ENCODE measurements at regions not wholly inside any gene's neighbourhood (a gene's known extent, or its start where the extent isn't known, plus 50 kb on each side); places are given as distances from the start of the nearest gene placed in this dataset.

DNA sequence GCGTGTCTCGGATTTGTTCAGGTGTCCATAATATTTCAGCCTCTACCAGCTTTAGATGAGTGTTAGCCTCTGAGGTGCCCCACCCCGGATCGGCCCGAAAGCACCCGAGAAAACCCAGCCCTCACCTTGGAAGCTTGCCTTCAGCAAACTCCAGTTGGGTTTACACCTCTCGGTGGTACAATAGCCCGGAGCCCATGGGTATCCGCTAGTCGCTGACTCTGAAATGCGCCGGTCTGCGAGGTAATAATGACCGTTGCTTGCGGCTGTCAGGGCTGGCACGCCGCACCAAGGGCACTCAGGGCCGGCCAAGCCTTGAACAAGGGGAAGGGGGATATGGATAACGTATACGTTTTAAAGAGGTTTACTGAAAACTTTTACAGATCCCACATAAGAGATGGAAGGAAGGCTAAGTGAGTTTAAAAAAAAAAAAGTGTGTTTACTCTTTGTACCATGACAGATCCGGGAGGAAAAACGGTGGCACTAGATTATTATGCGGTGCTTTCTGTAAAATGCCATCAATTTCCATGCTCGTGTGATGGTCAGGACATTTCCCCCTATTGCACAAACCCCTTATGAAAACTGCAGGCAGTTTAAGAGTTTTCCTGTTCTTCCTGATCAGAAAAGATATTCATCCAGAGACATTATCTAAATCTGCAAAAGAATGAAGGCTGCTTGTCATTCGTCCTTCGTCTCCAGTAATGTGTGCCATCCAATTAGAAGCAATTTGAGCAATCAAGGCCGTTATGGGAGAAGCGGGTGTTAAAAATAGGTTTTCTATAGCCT lies 124.2 kb downstream of the TMEM161B start:
- DNase-seq (ENCODE audit: low read depth): no peak
- H3K4me3 ChIP-seq (ENCODE audit: low read depth, low read length): peak overlapping the region; percentile 40

DNA sequence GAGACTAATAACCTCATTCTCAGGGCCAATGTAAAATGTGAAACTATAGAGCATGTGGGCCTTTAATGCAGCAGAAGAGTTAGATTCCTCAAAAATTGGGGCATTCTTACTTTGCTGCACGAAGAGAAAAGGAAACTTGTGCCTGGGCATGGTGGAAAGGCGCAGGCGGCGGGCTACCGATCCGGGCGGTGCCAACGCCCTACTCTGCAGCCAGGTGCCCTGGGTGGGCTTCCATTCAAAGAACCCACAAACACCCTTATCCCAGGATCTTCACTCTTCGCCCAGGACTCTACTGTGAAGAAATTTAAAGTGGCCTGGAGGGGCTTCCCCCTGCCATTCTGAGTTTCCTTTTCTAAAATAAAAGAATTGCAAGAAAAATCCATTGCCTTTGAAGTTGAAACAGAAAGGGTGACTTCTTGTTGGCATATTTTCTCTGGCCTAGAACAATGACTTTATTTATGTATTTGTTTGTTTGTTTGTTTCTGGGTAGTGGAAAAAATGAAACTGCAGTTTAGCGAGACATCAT lies 124.9 kb downstream of the TMEM161B start:
- peak overlapping the region; percentile 40 for H3K4me3 ChIP-seq (ENCODE audit: low read depth, low read length)
- no peak for DNase-seq (ENCODE audit: low read depth)

DNA sequence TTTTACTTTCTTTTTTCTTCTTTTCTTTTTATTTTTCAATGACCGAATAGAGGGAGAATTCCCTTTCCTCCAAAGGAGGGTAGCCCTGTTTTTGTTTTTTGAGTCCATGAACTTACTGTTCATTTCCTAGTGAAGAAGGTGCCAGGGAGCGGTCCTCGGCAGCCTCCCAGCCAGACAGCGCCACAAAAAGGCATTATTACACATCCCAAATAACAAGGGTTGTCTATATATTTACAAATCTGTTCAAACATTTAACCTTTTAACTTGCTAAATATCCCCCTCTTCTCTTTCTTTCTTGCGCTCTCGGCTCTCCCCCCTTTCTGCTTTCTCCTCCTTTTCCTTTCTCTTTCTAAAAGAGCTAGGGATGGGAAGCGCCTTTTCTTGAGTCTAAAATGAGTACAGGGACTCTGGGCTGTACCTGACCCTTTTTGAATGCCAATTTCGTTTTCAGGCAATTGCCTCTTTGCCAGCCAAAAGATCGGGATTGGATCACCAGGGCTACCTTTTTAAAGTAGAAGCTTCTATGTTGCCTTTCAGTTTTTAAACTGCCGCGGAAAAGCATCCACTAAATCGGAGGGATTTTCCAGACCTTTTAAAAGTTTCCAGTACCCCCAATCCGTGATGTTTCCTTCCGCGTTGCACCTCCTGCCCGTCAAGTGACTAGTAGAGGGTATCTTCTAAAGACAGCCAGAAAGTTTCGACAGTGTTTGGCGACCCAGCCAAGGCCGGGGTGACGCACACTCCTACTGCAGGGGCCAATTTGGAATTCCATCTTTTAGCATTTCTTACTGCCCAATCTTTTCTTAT lies 125.6 kb downstream of the TMEM161B start:
- no peak for DNase-seq (ENCODE audit: low read depth)

DNA sequence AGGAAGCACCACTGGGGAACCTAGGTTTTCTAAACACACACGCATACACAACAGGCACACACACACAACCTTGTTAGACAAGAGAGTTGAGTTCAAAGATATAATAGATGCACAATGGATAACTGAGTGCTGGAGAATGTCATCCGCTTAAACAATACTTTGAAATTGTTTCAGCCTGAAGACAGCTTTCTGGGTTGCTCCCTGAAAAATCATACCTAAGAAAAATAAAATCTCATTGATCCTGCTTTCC lies 126.1 kb downstream of the TMEM161B start:
- DNase-seq (ENCODE audit: low read depth): no peak
- H3K4me3 ChIP-seq (ENCODE audit: low read depth, low read length): peak overlapping the region; percentile 40

More for the DNA sequence above, 125.6 kb downstream of the TMEM161B start:
- H3K4me3 ChIP-seq (ENCODE audit: low read depth, low read length): peak overlapping the region; percentile 40

DNA sequence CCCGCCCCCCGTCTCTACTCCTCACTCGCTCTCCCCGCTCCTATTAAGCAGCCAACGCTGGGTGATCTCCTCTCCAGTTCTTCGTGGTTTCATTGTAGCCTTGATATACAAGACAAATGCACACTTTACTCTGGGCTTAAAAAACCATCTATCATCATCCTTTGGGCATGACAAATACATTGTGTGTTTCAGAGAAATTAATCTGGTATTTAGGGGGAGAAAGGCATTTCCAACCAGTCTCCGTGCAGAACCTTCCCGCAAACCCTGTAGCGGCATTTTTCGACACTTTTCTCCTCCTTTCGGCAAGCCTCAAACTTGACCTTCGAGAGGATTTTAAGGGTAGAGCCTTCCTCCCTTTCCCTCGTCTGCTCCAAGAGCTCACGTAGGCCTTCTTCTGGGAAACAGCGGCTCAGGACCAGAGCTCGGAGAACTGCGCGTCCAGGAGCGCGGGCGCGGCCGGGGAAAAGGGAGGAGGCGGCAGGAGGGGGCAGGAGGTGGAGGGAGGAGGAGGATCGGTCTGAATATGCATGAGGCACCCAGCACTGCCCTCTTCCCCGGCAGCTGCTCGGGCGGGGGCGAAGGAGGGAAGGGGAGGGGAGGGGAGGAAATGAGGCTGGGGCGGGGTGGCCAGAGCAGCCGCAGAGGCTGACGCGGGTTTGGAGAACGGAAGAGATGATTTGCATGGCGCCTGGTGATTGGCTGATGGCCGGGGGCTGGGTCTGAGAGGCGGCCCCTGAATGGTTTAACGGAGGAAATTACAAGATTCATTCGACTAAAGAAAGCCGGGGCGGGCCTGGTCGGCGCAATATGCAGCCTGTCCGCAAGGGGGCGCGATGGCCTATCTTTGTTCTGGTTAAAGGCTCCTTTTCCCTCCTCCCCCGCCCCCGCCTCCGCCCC lies 127.5 kb downstream of the TMEM161B start:
- H3K4me3 ChIP-seq (ENCODE audit: low read depth, low read length): peak overlapping the region; percentile 48

DNA sequence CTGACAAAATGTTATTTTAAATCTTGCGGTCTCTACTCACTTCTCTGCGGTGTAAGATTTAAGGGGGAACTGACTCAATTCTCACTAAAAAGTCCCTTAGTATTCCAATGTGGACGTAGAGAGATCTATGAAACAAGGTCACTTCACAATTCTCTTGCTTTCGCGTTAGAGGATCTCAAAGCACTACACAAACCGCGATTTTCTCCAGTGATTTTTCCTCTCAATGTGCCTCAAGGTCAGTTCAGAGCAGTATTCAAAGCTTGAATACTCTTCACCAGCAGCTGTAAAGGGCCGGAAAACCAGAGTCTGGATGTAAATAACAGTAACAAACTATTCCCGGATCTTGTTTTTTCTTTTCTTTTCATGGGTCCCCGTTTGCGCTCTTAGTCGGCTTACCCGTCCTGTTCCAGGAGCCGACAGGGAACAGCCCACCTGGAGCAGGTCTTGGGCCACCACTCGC lies 128.2 kb downstream of the TMEM161B start:
- peak overlapping the region; percentile 48 for H3K4me3 ChIP-seq (ENCODE audit: low read depth, low read length)
- no peak for DNase-seq (ENCODE audit: low read depth)

More for the DNA sequence above, 127.5 kb downstream of the TMEM161B start:
- DNase-seq (ENCODE audit: low read depth): peak; percentile 88

DNA sequence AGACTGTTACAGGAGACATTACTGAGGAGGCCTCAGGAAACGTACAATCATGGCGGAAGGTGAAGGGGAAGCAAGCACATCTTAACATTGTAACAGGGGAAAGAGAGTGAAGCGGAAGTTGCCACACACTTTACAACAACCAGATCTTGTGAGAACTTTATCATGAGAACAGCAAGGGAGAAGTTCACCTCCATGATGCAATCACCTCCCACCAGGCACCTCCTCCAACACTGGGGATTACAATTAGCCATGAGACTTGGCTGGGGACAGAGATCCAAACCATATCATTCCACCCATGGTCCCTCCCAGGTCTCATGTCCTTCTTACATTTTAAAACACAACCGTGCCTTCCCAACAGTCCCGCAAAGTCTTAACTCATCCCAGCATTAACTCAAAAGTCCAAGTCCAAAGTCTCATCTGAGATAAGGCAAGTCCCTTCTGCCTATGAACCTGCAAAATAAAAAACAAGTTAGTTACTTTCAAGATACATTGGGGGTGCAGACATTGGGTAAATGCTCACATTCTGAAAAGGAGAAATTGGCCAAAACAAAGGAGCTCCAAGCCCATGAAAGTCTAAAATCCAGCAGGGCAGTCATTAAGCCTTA lies 138.3 kb downstream of the TMEM161B start:
- no peak for DNase-seq (ENCODE audit: low read depth)
- H3K4me3 ChIP-seq (ENCODE audit: low read depth, low read length): no peak overlapping the region

DNA sequence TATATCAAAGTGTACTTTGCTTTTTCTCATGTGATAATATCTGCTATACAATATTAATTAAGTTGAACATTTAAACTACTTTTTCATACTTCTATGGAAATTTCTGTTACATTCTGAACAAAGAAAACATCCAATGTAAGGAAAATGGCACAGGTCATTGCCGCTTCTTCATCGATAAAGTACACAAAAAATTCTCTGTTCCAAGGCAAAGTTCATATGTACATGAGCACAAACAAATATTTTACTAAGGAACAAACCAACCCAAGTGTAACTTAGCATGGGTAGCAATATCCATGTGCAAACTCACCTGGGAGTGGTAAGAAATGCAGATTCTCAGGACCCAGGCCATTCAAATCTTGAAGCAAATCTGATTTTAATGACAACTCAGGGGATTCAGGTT lies 139.8 kb downstream of the TMEM161B start:
- H3K4me3 ChIP-seq (ENCODE audit: low read depth, low read length): no peak overlapping the region
- no peak for DNase-seq (ENCODE audit: low read depth)

DNA sequence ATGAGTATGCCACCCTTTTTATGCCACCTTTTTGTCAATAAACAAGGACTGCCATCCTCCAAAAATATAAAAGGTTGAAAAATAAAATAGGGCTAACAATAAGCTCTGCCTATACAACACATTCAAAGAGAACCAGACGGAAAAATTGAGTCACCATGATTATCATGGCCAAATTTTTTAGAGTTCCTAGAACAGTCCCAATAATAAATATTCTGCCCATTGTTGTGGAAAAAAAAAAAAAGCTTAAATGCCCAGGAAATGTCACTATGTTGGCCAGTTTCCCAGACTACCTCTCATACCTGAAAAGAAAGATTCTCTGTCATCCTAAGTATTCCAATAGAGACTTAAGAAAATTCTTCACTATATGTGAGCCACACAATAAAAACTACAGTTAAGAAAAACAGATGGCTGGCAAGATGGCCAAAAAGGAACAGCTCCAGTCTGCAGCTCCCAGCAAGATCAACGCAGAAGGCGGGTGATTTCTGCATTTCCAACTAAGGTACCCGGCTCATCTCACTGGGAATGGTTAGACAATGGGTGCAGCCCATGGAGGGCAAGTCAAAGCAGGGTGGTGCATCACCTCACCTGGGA lies 149.0 kb downstream of the TMEM161B start:
- DNase-seq (ENCODE audit: low read depth): no peak
- no peak overlapping the region for H3K4me3 ChIP-seq (ENCODE audit: low read depth, low read length)

DNA sequence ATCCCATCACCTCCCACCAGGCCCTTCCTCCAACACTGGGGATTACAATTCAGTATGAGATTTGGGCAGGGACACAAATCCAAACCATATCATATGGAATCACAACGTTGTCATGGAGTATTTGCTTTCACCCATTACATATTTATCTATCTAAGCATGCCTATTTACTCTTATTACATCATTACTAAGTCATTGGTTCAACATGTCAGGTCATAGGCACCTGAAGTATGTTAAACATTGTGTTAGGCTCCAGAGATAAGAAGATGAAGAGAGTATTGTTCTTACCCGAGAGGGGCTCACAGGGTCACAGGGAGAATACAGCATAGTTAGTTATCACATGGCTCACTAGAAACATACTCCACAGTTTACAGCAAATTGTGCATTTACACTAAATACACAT lies 150.5 kb downstream of the TMEM161B start:
- no peak for DNase-seq (ENCODE audit: low read depth)
- H3K4me3 ChIP-seq (ENCODE audit: low read depth, low read length): no peak overlapping the region

DNA sequence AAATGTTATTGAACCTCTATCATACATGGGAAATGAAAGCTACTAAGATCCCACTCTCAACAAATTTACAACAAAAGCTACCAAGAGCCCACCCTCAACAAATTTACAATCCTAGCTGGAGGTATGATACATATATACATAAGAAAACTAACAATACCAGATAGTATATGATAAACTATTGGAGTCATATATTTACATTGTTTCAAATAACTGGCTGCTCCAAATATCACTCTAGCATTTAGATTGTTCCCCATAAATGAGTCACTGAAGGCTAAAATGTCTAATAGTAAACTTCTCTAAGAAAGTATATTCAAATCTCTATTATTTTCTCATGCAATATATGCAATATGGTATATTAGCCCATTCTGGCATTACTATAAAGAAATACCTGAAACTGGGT lies 151.1 kb downstream of the TMEM161B start:
- no peak overlapping the region for H3K4me3 ChIP-seq (ENCODE audit: low read depth, low read length)
- no peak for DNase-seq (ENCODE audit: low read depth)

DNA sequence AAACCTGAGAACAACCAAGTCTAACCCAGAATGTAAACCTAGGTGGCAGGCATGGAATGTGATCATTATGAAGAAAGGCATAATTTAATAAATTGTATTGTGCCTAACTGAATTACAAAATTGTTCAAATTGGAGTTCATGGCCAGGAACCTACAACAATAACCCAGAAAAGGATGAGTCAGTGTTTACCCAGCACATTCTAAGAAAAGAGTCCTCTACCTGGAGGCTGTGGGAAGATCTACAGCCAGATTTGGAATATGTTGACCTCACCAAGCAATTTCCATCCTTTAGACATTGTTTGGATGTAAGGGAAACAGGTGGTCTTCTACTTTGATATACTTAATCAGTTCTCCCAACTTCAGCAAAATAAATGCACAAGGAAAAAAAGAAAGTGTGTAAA lies 152.2 kb downstream of the TMEM161B start:
- no peak overlapping the region for H3K4me3 ChIP-seq (ENCODE audit: low read depth, low read length)
- no peak for DNase-seq (ENCODE audit: low read depth)

DNA sequence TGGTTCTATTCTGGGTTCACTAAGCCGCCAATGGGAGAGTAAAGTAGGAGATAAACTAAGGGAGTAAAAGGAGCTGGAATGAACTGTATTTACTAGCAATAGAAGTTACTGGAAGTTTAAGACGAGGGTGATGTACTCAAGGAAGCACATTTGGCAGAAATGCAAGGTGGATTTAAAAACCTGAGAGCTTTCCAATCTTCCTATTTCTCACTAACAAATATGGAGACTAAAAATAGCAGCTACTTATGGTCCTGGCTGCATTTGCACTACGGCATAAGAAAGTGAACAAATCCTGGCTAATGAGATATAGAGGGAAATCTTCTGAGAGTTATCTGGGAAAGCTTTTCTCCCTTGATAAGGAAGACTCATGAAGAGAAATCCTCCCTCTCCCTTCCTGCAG lies 153.4 kb downstream of the TMEM161B start:
- H3K4me3 ChIP-seq (ENCODE audit: low read depth, low read length): no peak overlapping the region
- no peak for DNase-seq (ENCODE audit: low read depth)

DNA sequence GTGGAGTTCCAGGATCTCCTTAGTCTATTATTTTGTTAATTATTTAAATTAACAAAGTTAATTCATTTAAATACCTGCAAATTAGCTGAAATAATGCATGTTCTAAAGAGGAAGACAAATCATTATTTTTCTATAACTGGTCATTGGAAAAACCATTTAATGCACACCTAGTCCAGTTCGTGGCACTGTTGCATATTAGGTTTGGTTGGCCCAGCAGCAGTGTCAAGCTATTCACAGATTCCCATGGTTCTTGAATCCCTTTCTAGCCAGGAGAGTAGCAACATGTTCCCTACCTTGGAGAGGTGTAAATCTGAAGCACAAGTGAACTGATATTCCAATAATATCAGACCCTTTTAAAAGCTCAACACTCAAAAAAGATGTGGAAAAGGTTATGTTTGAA lies 155.2 kb downstream of the TMEM161B start:
- no peak for DNase-seq (ENCODE audit: low read depth)

DNA sequence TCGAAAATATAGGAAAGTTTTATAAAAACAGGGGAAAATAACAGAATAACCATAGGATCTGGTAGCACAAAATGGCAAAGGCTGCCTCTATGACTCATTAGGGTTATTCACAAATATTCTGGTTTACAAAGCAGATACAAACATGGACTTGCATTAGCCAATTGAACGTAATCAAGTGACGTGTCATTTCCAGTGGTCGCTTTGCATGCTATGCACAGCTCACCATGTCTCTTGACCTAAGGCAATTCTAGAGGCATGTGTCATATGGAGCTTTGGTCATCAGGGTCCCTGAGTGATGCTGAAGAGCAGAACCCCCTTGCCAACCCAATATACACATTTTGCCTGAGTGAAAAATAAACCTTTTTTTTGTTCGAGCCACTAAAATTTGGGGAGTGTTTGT lies 158.8 kb downstream of the TMEM161B start:
- DNase-seq (ENCODE audit: low read depth): no peak
- H3K4me3 ChIP-seq (ENCODE audit: low read depth, low read length): no peak overlapping the region

More for the DNA sequence above, 155.2 kb downstream of the TMEM161B start:
- H3K4me3 ChIP-seq (ENCODE audit: low read depth, low read length): no peak overlapping the region

DNA sequence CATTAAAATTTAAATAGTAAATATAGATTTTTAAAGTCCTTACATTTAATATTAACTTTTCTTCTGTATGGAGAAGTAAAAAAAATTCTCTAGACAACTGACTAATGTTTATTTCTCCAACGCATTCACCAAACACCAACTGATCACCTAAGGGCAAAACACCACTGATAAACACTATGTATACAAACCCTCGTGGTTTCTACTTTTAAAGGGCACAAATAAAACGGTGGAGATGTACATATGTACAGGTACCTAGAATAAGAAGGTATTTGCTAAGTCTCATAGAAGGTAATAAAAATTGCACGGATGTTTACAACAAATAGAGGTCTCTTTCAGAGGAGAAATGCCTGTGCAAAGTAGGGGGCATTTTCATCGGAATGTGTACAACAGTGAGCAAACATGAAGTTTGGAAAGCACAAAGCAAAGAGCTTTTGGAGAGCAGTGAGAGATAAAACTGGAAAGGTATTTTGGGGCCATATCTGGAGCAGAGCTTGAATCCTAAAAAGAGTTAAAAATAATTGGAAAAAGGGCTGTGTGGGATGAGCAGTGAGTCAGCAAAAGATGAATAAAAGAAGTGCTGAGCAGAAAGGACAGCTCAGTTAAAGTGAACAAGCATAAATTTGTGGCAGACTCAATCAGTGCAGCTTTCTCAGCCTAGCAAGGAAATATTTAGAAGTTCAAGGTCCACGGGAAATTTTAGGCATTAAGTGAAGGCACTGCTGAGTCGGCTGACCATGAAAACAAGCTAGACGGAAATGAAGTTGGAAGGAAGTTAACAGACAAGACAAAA lies 160.0 kb downstream of the TMEM161B start:
- H3K4me3 ChIP-seq (ENCODE audit: low read depth, low read length): no peak overlapping the region
- no peak for DNase-seq (ENCODE audit: low read depth)

DNA sequence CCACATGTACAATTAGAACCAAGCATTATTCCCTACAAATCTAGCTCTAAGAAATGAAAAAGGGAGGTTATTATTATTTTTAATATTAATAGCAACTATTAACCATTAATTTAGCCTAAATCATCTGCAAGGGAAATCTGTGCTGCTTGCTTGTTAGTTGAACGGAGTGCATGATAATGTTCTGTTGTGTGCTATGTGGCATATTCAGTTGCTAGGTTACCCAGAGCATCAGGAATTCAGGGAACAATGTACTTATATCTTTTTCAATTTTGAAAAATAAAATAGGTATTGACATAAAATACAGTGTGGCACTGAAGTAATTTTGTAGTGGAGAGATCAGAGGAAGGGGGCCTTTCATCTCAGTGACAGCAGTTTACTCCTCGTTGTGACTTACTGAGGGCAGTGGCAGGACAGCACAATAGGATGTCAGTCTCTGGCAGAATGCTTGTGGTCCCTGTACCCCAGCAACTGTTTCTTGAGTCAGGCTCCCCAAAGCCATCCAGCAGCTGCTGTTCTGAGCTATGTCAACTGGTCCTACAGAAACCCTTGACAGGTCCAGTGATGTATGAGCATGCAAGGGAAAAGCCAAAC lies 173.6 kb downstream of the TMEM161B start:
- DNase-seq (ENCODE audit: low read depth): no peak
- no peak overlapping the region for H3K4me3 ChIP-seq (ENCODE audit: low read depth, low read length)

DNA sequence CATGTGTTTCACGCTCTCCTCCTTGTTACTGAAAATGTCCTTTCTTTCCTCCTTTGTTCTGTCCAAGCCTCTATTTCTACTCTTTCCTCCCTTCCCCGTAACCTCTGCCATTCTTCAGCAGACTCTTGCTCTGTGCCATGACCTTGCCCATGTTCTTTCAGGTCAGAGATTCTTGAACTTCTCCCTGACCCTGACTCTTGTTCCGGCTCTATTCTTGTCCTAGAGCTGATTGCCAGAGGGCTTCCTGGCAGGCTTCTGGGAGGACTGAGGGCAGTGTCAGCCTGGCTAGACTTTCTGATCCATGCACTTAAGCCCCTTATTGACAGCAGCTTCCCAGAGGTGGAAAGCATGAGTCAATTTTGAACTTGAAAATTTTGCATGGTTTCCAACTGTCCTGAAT lies 174.2 kb downstream of the TMEM161B start:
- no peak for DNase-seq (ENCODE audit: low read depth)
- H3K4me3 ChIP-seq (ENCODE audit: low read depth, low read length): no peak overlapping the region

Measured in skeletal muscle cell (primary cell).